Trophoblast cell (in vitro differentiated cells and primary cell): ENCODE measurements at regions not wholly inside any gene's neighbourhood (a gene's known extent, or its start where the extent isn't known, plus 50 kb on each side); places are given as distances from the start of the nearest gene placed in this dataset.

Experiments used
- DNase-seq, 2 donors: peaks; one replicate each; pipeline ENCODE4 v3.0.0-alpha.2; 2016
- H2AFZ ChIP-seq: 2 replicates; pipeline ENCODE4 v1.6.1; 2013; ENCODE audit warnings: low read length, moderate library complexity, mild to moderate bottlenecking; ENCODE audit not compliant: insufficient read depth, poor library complexity
- H2AK5ac ChIP-seq: 2 replicates; pipeline ENCODE4 v1.6.1; 2013; ENCODE audit warnings: mild to moderate bottlenecking, low read length
- H2BK120ac ChIP-seq: 2 replicates; pipeline ENCODE4 v1.6.1; 2013; ENCODE audit warnings: low read length, mild to moderate bottlenecking, moderate library complexity; ENCODE audit not compliant: insufficient read depth, poor library complexity
- H2BK12ac ChIP-seq: 2 replicates; pipeline ENCODE4 v1.6.1; 2013; ENCODE audit warnings: mild to moderate bottlenecking, low read length, moderate library complexity
- H2BK5ac ChIP-seq: 2 replicates; pipeline ENCODE4 v1.6.1; 2013; ENCODE audit warnings: low read length, low read depth, moderate library complexity, mild to moderate bottlenecking; ENCODE audit not compliant: poor library complexity
- H3K14ac ChIP-seq: 2 replicates; pipeline ENCODE4 v1.6.1; 2013; ENCODE audit warnings: mild to moderate bottlenecking, low read length
- H3K18ac ChIP-seq: 2 replicates; pipeline ENCODE4 v1.6.1; 2013; ENCODE audit warnings: mild to moderate bottlenecking, low read length
- H3K23ac ChIP-seq: 2 replicates; pipeline ENCODE4 v1.6.1; 2013; ENCODE audit warnings: low read length
- H3K27ac ChIP-seq: 2 replicates; pipeline ENCODE4 v1.5.1; 2013; ENCODE audit warnings: low read depth, mild to moderate bottlenecking, inconsistent platforms, low read length, moderate library complexity
- H3K27me3 ChIP-seq: 2 replicates; pipeline ENCODE4 v1.6.1; 2013; ENCODE audit warnings: inconsistent platforms, mild to moderate bottlenecking, low read length, moderate library complexity; ENCODE audit not compliant: insufficient read depth
- H3K36me3 ChIP-seq, 2 experiments: 1 replicate in 1 of 2; 2 replicates in 1 of 2; pipeline ENCODE4 v1.6.1; 2013; ENCODE audit warnings: low read length in 2 of 2, mild to moderate bottlenecking in 2 of 2, moderate library complexity in 1 of 2; ENCODE audit not compliant: insufficient read depth in 2 of 2, control insufficient read depth in 1 of 2
- H3K4ac ChIP-seq: 2 replicates; pipeline ENCODE4 v1.6.1; 2013; ENCODE audit warnings: low read depth, mild to moderate bottlenecking, low read length, moderate library complexity
- H3K4me1 ChIP-seq, 2 experiments: 1 replicate in 1 of 2; 2 replicates in 1 of 2; pipeline ENCODE4 v1.6.1; 2013; ENCODE audit warnings: low read length in 2 of 2, mild to moderate bottlenecking in 2 of 2, moderate library complexity in 1 of 2; ENCODE audit not compliant: insufficient read depth in 2 of 2, control insufficient read depth in 1 of 2
- H3K4me2 ChIP-seq: 2 replicates; pipeline ENCODE4 v1.6.1; 2013; ENCODE audit warnings: inconsistent platforms, mild to moderate bottlenecking, low read length, moderate library complexity
- H3K4me3 ChIP-seq: 2 replicates; pipeline ENCODE4 v1.5.1; 2013; ENCODE audit warnings: mild to moderate bottlenecking, low read depth, low read length, inconsistent platforms
- H3K79me1 ChIP-seq: one replicate; pipeline ENCODE4 v1.6.1; 2013; ENCODE audit warnings: low read length
- H3K79me2 ChIP-seq: 2 replicates; pipeline ENCODE4 v1.6.1; 2013; ENCODE audit warnings: low read length, mild to moderate bottlenecking; ENCODE audit not compliant: control insufficient read depth, insufficient read depth, poor library complexity
- H3K9ac ChIP-seq: 2 replicates; pipeline ENCODE4 v1.6.1; 2013; ENCODE audit warnings: mild to moderate bottlenecking, low read length
- H3K9me3 ChIP-seq: 2 replicates; pipeline ENCODE4 v1.6.1; 2013; ENCODE audit warnings: low read depth, mild to moderate bottlenecking, control low read depth, inconsistent platforms, low read length; ENCODE audit not compliant: insufficient read depth
- H4K12ac ChIP-seq: 2 replicates; pipeline ENCODE4 v1.6.1; 2013; ENCODE audit warnings: low read depth, mild to moderate bottlenecking, low read length, moderate library complexity
- H4K8ac ChIP-seq: 2 replicates; pipeline ENCODE4 v1.6.1; 2013; ENCODE audit warnings: low read depth, mild to moderate bottlenecking, low read length, moderate library complexity
- H4K91ac ChIP-seq: one replicate; pipeline ENCODE4 v1.6.1; 2013; ENCODE audit warnings: low read depth, mild to moderate bottlenecking, low read length, moderate library complexity
- WGBS: extraction: QIAGEN DNeasy Blood & Tissue Kit; methylation state at CpG from one replicate; pipeline ENCODE4 v1.1.7; 2013; ENCODE audit warnings: missing lambda C conversion rate; ENCODE audit not compliant: insufficient read length, insufficient coverage; ENCODE audit errors: extremely low coverage; 5-methylcytosine and 5-hydroxymethylcytosine counted together

DNA sequence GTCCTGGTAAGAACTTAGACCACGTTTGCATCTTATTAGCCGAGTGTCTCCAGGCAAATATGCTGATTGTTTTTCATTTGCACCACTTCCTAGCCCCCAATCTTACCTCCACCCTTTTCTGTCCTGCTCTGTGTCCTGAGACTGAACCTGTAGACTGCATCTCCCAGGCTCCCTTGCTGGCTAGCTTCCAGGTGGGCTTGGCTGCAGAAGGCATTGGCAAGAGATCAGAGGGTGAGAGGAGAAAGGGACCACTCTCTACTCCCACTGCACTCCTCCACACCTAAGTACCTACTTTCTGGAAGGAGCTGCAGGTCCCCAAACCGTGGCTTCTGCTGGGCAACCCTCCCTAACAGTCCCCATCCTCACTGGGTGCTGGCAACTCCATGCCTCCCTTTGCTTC lies 59.9 kb upstream of the XPA start:
- Histone ChIP-seq H2AFZ (no peak overlapping the region), H3K4me1 (peaks cover 0 to 3% of the 10 kb centered on the region in 2 experiments)

GRCh38 chr9:97758334-97758916 lies 61.3 kb upstream of the XPA start:
- Histone ChIP-seq H3K27me3 (no peaks in the 10 kb centered on the region), H4K8ac (no peak overlapping the region)

More for the DNA sequence above, 59.9 kb upstream of the XPA start:
- Histone ChIP-seq H2BK120ac (no peak overlapping the region), H3K14ac (no peak overlapping the region), H3K9ac (no peak overlapping the region), H2BK12ac (no peak overlapping the region), H3K27ac (no peak overlapping the region), H3K36me3 (no peaks in the 10 kb centered on the region), H3K18ac (no peak overlapping the region), H2AK5ac (no peak overlapping the region), H3K27me3 (no peaks in the 10 kb centered on the region), H3K9me3 (no peaks in the 10 kb centered on the region), H2BK5ac (no peak overlapping the region), H3K4me2 (no peak overlapping the region), H4K91ac (no peak overlapping the region), H4K12ac (no peak overlapping the region), H3K23ac (no peak overlapping the region), H3K4ac (no peak overlapping the region), H3K79me1 (no peaks in the 10 kb centered on the region), H4K8ac (no peak overlapping the region), H3K79me2 (no peaks in the 10 kb centered on the region), H3K4me3 (no peak overlapping the region)
- no peak for DNase-seq
- WGBS: no CpG with 5 or more reads among the region's 3 CpGs

GRCh38 chr9:97759581-97760288 lies 62.6 kb upstream of the XPA start:
- no peaks in the 10 kb centered on the region for H3K79me2 ChIP-seq
- no peak overlapping the region for H2BK120ac ChIP-seq
- no peaks in the 10 kb centered on the region for H3K79me1 ChIP-seq
- H2BK5ac ChIP-seq: no peak overlapping the region
- H4K12ac ChIP-seq: no peak overlapping the region
- no peak overlapping the region for H2BK12ac ChIP-seq
- no peaks in the 10 kb centered on the region for H3K27me3 ChIP-seq
- no peak overlapping the region for H4K8ac ChIP-seq
- no peak overlapping the region for H3K18ac ChIP-seq
- H2AFZ ChIP-seq: no peak overlapping the region
- H3K14ac ChIP-seq: no peak overlapping the region
- no peak overlapping the region for H3K9ac ChIP-seq
- H3K23ac ChIP-seq: no peak overlapping the region
- no peaks in the 10 kb centered on the region for H3K36me3 ChIP-seq
- H3K27ac ChIP-seq: no peak overlapping the region
- H3K9me3 ChIP-seq: no peaks in the 10 kb centered on the region
- WGBS: no CpG with 5 or more reads among the region's 5 CpGs
- H2AK5ac ChIP-seq: no peak overlapping the region
- H3K4ac ChIP-seq: no peak overlapping the region
- H3K4me3 ChIP-seq: no peak overlapping the region
- H4K91ac ChIP-seq: no peak overlapping the region
- no peaks in the 10 kb centered on the region for H3K4me1 ChIP-seq
- DNase-seq: no peak
- H3K4me2 ChIP-seq: no peak overlapping the region

More at GRCh38 chr9:97758334-97758916, 61.3 kb upstream of the XPA start:
- Histone ChIP-seq H4K12ac (no peak overlapping the region), H3K4me3 (no peak overlapping the region), H3K79me1 (no peaks in the 10 kb centered on the region), H2BK120ac (no peak overlapping the region), H3K23ac (no peak overlapping the region), H3K4ac (no peak overlapping the region), H3K9ac (no peak overlapping the region), H3K4me2 (no peak overlapping the region), H4K91ac (no peak overlapping the region), H2AFZ (no peak overlapping the region), H3K79me2 (no peaks in the 10 kb centered on the region), H3K4me1 (no peaks in the 10 kb centered on the region), H2AK5ac (no peak overlapping the region), H3K9me3 (no peaks in the 10 kb centered on the region), H3K14ac (no peak overlapping the region), H3K27ac (no peak overlapping the region), H3K36me3 (no peaks in the 10 kb centered on the region), H3K18ac (no peak overlapping the region), H2BK12ac (no peak overlapping the region), H2BK5ac (no peak overlapping the region)
- no CpG with 5 or more reads among the region's 7 CpGs for WGBS
- DNase-seq: no peak

DNA sequence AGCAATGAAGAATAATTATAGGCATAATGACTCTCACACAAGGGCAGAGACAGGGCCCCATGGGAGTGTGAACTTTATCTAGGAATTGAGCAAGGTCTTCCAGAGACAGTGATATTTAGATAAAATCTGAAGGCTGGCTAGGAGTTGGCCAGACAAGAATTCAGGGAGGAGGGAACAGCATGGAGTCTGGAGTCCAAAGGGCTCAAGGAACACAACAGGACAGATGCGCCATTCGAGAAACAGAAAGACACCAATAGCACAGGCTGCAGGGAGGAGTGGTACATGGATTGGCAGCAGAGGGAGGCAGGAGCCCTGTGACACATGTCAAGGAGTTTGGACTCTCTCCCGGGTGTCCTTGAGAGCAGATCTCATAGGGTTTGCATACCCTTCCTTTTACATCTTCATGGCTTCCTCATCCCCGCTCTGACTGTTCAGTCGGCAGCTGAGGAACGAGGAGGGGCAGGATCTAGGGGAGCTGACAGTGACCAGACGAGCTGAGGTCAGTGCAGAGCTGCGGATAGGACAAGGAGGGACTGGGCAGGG lies 64.0 kb upstream of the XPA start:
- Histone ChIP-seq H2BK12ac (no peak overlapping the region), H4K12ac (no peak overlapping the region), H3K79me2 (no peaks in the 10 kb centered on the region), H3K36me3 (no peaks in the 10 kb centered on the region), H3K4me2 (no peak overlapping the region), H3K9me3 (no peaks in the 10 kb centered on the region), H3K79me1 (no peaks in the 10 kb centered on the region), H3K4me3 (no peak overlapping the region), H3K27ac (no peak overlapping the region), H4K8ac (no peak overlapping the region), H2BK120ac (no peak overlapping the region), H2AFZ (no peak overlapping the region), H3K23ac (no peak overlapping the region), H3K27me3 (no peaks in the 10 kb centered on the region), H3K18ac (no peak overlapping the region), H3K4ac (no peak overlapping the region), H4K91ac (no peak overlapping the region), H3K14ac (no peak overlapping the region), H3K4me1 (peaks cover 0 to 2% of the 10 kb centered on the region in 2 experiments), H3K9ac (no peak overlapping the region), H2BK5ac (no peak overlapping the region), H2AK5ac (no peak overlapping the region)
- WGBS: no CpG with 5 or more reads among the region's 8 CpGs
- DNase-seq: peak in 1 of 2 donors; percentile 29
